Gastrocnemius medialis (tissue), 4 donors: ENCODE measurements at regions not wholly inside any gene's neighbourhood (a gene's known extent, or its start where the extent isn't known, plus 50 kb on each side); places are given as distances from the start of the nearest gene placed in this dataset.

Experiments used
- CTCF ChIP-seq, 5 experiments: fragments of 450-650 bp in 3 of 5; fragments of 200-600 bp in 2 of 5; sonication (generic) in 2 of 5; IDR thresholded peaks in 4 of 5; conservative IDR thresholded peaks in 1 of 5; 1 replicate in 4 of 5; 2 replicates in 1 of 5; pipeline ENCODE4 v1.5.1; 2016 to 2019; ENCODE audit warnings: antibody characterized with exemption in 5 of 5, mild to moderate bottlenecking in 3 of 5, moderate library complexity in 3 of 5
- POLR2A ChIP-seq, 2 donors: fragments of 450-650 bp; IDR thresholded peaks; one replicate each; pipeline ENCODE4 v1.6.1; 2017; ENCODE audit warnings: antibody characterized with exemption in 2 of 2, mild to moderate bottlenecking in 2 of 2, moderate library complexity in 2 of 2

GRCh38 chr11:114972105-114972504, 293.8 kb downstream of the NXPE2 start:
- no peak for TF ChIP-seq CTCF (IDR thresholded peaks at IDR 0.05 in 4 of 5, conservative IDR thresholded peaks at IDR 0.05 in 1 of 5)
- no peak for TF ChIP-seq POLR2A (IDR thresholded peaks at IDR 0.05)
